ENCODE measurements at regions not wholly inside any gene's neighbourhood (a gene's known extent, or its start where the extent isn't known, plus 50 kb on each side); places are given as distances from the start of the nearest gene placed in this dataset.
"Not testable (repeated sequence)": the region's sequence is repeated elsewhere in the genome, so short reads cannot be mapped to it uniquely, and the experiment has no call there.

DNA sequence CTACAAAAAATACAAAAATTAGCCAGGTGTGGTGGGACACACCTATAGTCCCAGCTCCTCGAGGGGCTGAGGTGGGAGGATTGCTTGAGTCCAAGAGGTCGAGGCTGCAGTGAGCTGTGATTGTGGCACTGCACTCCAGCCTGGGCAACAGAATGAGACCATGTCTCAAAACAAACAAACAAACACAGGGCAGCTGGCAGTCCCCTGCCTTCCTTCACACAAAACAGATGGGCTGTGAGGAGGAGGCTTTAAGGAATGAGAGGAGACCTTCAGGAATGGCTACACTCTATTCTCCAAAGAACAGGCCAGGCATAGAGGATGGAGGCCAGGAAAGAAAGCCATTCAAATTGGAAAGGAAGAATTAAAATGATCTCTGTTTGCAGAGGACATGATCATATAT is 65.6 kb upstream of the MAML3 start:
- TF ChIP-seq CTCF (IDR thresholded peaks at IDR 0.05) (no peak), POLR2A (IDR thresholded peaks at IDR 0.05) (no peak)
- Histone ChIP-seq H3K27me3 (no peaks in the 10 kb centered on the region), H3K36me3 (no peaks in the 10 kb centered on the region), H3K4me1 (no peaks in the 10 kb centered on the region), H3K9me3 (no peaks in the 10 kb centered on the region), H3K4me3 (no peak overlapping the region), H3K27ac (no peak overlapping the region)
- no peak for ATAC-seq
- intact Hi-C loops (cut with DNase I), result no loop called here
- WGBS (ENCODE audit: insufficient coverage, low coverage, low lambda C conversion rate, missing lambda C conversion rate), result 51% methylated on average over 2 of the region's 2 CpGs
- DNase-seq, result no peak

DNA sequence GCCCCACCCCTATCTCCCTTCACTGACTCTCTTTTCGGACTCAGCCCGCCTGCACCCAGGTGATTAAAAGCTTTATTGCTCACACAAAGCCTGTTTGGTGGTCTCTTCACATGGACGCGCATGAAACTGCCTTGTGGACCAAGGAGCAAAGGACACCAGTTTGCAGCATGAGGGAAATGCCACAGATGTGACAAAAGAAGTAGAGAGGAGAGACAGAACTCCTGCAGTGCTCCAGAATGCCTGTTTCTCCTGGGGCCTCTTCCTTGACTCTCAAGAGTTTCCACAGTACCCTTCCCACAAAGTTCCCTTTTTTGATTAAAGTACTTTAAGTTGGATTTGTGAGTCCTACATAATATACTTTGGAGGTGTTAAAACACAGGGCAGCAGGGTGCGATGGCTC is 65.1 kb upstream of the MAML3 start:
- H3K4me3 ChIP-seq; H3K9me3 ChIP-seq; intact Hi-C loops (cut with DNase I); H3K36me3 ChIP-seq; H3K4me1 ChIP-seq; DNase-seq; H3K27me3 ChIP-seq; H3K27ac ChIP-seq; ATAC-seq: not testable (repeated sequence)
- 97% methylated on average over 5 of the region's 5 CpGs for WGBS (ENCODE audit: insufficient coverage, low coverage, low lambda C conversion rate, missing lambda C conversion rate)

DNA sequence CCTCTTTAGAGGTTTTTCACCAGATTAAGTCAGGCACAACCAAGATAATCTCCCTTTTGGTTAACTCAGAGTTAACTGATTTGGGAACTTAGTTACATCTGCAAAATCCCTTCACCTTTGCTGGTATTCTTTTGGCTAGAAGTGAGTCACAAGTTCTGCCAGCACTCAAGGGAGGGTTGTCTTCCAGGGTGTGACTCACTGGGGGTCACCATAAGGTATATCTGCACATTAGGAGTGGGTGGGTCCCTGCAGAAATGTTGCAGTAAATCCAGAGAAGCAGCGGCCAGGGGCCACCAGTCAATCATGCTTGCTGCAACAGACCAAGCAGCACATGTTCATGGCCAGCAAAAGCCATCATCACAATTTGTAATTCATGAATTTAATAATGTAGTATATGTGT is 59.8 kb upstream of the MAML3 start:
- DNase-seq (no peak), ATAC-seq (no peak)
- WGBS (ENCODE audit: insufficient coverage, low coverage, low lambda C conversion rate, missing lambda C conversion rate), result no CpG with 5 or more reads among the region's 1 CpG
- intact Hi-C loops (cut with DNase I), result no loop called here
- H3K4me1 ChIP-seq, result no peaks in the 10 kb centered on the region
- no peaks in the 10 kb centered on the region for H3K27me3 ChIP-seq
- TF ChIP-seq POLR2A (IDR thresholded peaks at IDR 0.05) (no peak), CTCF (IDR thresholded peaks at IDR 0.05) (no peak)
- no peaks in the 10 kb centered on the region for H3K9me3 ChIP-seq
- no peak overlapping the region for H3K4me3 ChIP-seq
- H3K27ac ChIP-seq, result no peak overlapping the region
- H3K36me3 ChIP-seq, result no peaks in the 10 kb centered on the region

GRCh38 chr4:140213116-140213515 is 59.1 kb upstream of the MAML3 start:
- intact Hi-C loops (cut with DNase I), result no loop called here
- WGBS (ENCODE audit: insufficient coverage, low coverage, low lambda C conversion rate, missing lambda C conversion rate), result 82% methylated on average over 3 of the region's 3 CpGs

GRCh38 chr4:140212646-140213045 is 58.7 kb upstream of the MAML3 start:
- TF ChIP-seq POLR2A (IDR thresholded peaks at IDR 0.05), result no peak
- no peak for ATAC-seq
- Histone ChIP-seq H3K27ac (no peak overlapping the region), H3K4me3 (no peak overlapping the region), H3K36me3 (no peaks in the 10 kb centered on the region), H3K9me3 (no peaks in the 10 kb centered on the region), H3K4me1 (no peaks in the 10 kb centered on the region), H3K27me3 (no peaks in the 10 kb centered on the region)
- DNase-seq, result no peak
- intact Hi-C loops (cut with DNase I), result no loop called here
- 66% methylated on average over 3 of the region's 4 CpGs for WGBS (ENCODE audit: insufficient coverage, low coverage, low lambda C conversion rate, missing lambda C conversion rate)

More at GRCh38 chr4:140213116-140213515, 59.1 kb upstream of the MAML3 start:
- H3K9me3 ChIP-seq, result no peaks in the 10 kb centered on the region
- DNase-seq, result no peak
- TF ChIP-seq CTCF (IDR thresholded peaks at IDR 0.05) (no peak), POLR2A (IDR thresholded peaks at IDR 0.05) (no peak)
- H3K27ac ChIP-seq, result no peak overlapping the region
- no peaks in the 10 kb centered on the region for H3K4me1 ChIP-seq
- H3K36me3 ChIP-seq, result no peaks in the 10 kb centered on the region
- H3K4me3 ChIP-seq, result no peak overlapping the region
- ATAC-seq, result no peak
- H3K27me3 ChIP-seq, result no peaks in the 10 kb centered on the region

GRCh38 chr4:140212194-140212593 is 58.2 kb upstream of the MAML3 start:
- no peaks in the 10 kb centered on the region for H3K4me1 ChIP-seq
- no peak overlapping the region for H3K27ac ChIP-seq
- TF ChIP-seq CTCF (IDR thresholded peaks at IDR 0.05) (no peak), POLR2A (IDR thresholded peaks at IDR 0.05) (no peak)
- no peak for ATAC-seq
- no peaks in the 10 kb centered on the region for H3K9me3 ChIP-seq
- WGBS (ENCODE audit: insufficient coverage, low coverage, low lambda C conversion rate, missing lambda C conversion rate), result 96% methylated on average over 2 of the region's 2 CpGs
- no peaks in the 10 kb centered on the region for H3K27me3 ChIP-seq
- no peak for DNase-seq
- no peaks in the 10 kb centered on the region for H3K36me3 ChIP-seq
- intact Hi-C loops (cut with DNase I), result no loop called here
- H3K4me3 ChIP-seq, result no peak overlapping the region

Measured in right lobe of liver (tissue), 6 donors.